Choroid plexus epithelial cell (primary cell): ENCODE measurements at regions not wholly inside any gene's neighbourhood (a gene's known extent, or its start where the extent isn't known, plus 50 kb on each side); places are given as distances from the start of the nearest gene placed in this dataset.
A peak's percentile ranks its signal among the peaks of the same experiment; 100 is the strongest.

Source experiments
- DNase-seq: peaks from one replicate; pipeline ENCODE4 v3.0.0-alpha.2; 2010; ENCODE audit warnings: low read depth
- H3K4me3 ChIP-seq: 2 replicates; pipeline ENCODE4 v1.5.1; 2011; ENCODE audit warnings: low read depth, mild to moderate bottlenecking, control low read depth, low read length, moderate library complexity
- TF ChIP-seq, protein P1 (sequence below): conservative IDR thresholded peaks from 2 replicates; pipeline ENCODE4 v1.5.1; 2011; ENCODE audit warnings: low read depth, mild to moderate bottlenecking, control low read depth, inconsistent platforms, low read length, moderate library complexity

DNA sequence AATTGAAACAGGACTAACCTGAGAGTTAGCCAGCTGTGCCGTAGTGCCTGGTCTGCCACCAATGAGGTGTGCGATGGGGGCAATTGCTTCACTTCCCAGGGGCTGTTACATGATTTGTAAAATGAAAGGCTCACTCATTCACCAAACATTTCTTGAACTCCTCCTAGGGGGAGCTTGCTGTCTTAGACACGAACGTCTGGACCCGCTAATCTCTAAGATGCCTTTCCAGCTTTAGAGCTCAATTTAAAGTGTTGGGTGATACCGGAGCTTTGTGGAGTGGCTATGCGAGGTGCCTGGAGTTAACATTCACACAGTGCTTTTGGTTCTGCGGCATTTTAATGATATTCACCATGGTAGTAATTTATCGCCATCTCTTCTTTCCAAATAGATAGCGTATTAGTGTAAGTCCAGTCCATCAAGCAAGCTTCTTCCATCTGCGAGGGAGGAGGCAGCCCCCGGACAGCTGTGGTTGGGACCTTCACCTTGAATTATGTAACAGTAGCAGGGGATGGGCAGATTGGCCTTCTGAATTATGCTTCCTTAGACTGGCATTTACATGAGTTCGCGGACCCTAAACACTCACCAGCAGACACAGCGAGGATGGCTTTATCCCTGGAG lies 179.9 kb downstream of the ADSS2 start:
- H3K4me3 ChIP-seq, result no peak overlapping the region
- DNase-seq, result no peak
- TF ChIP-seq, protein P1, sequence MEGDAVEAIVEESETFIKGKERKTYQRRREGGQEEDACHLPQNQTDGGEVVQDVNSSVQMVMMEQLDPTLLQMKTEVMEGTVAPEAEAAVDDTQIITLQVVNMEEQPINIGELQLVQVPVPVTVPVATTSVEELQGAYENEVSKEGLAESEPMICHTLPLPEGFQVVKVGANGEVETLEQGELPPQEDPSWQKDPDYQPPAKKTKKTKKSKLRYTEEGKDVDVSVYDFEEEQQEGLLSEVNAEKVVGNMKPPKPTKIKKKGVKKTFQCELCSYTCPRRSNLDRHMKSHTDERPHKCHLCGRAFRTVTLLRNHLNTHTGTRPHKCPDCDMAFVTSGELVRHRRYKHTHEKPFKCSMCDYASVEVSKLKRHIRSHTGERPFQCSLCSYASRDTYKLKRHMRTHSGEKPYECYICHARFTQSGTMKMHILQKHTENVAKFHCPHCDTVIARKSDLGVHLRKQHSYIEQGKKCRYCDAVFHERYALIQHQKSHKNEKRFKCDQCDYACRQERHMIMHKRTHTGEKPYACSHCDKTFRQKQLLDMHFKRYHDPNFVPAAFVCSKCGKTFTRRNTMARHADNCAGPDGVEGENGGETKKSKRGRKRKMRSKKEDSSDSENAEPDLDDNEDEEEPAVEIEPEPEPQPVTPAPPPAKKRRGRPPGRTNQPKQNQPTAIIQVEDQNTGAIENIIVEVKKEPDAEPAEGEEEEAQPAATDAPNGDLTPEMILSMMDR, result no peak

DNA sequence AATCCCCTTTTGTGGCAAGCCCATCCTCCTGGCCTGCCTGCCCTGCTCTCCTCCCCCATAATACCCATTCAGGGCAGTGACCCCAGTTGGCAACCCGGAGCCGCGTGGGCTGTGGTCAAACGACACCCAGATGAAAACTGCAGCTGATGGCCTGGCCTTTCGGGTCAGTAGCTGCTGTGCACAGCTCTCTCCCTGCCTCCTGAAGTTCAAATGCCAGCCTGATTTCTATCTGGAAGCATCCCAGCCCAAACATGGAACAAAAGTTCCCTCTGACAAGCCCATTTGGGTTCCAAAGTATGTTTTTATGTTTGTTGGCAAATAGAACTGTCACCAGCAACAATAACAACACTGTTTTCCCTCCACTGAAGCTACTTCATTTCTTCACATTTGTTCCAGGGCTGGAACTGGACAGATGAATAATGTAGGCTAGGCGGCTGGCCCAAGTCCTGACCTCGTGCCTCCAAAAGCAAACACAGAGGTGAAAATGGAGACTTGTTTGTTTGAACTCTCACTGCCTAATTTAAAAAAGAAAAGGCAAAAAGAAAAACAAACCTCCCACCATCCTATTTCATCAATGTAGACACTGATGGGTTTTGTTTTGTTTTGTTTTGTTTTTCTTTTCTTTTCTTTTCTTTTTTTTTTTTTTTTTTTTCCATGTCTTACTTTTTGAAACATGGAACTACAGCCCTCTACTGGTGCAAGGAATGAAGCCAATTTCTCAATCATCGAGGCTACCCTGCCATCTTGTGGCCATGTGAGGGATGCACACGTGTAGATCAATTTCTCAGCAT lies 179.0 kb downstream of the ADSS2 start:
- TF ChIP-seq, protein P1, result peak; percentile 98
- peak; percentile 97 for DNase-seq
- no peak overlapping the region for H3K4me3 ChIP-seq

DNA sequence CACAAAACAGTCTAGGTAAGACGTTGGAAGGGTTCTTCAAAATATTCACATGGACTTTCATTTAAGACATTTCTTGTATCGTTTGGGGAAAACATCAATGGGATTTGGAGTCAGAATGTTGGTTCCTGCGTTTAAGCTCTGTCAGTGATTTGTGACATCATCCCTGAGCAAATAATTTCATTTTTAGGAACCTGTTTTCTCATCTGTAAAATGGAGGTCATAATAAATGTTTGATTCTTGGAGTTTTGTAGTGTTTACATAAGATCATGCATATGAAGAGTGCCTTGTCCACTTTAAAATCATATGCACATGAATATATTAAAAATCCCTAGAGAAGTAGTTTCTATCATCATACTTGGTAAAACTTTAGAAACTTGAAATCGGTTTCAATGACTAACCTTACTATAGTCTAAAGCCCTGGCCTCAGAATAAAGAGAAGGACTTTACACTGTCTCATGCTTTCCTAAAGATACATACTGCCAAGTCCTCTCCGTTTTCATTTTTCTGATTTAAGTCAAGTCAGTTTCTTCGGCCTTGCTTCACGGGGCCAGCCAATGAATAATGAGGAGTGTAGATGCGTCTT lies 178.4 kb downstream of the ADSS2 start:
- TF ChIP-seq, protein P1, result no peak
- no peak for DNase-seq
- H3K4me3 ChIP-seq, result peak overlapping the region; percentile 41

DNA sequence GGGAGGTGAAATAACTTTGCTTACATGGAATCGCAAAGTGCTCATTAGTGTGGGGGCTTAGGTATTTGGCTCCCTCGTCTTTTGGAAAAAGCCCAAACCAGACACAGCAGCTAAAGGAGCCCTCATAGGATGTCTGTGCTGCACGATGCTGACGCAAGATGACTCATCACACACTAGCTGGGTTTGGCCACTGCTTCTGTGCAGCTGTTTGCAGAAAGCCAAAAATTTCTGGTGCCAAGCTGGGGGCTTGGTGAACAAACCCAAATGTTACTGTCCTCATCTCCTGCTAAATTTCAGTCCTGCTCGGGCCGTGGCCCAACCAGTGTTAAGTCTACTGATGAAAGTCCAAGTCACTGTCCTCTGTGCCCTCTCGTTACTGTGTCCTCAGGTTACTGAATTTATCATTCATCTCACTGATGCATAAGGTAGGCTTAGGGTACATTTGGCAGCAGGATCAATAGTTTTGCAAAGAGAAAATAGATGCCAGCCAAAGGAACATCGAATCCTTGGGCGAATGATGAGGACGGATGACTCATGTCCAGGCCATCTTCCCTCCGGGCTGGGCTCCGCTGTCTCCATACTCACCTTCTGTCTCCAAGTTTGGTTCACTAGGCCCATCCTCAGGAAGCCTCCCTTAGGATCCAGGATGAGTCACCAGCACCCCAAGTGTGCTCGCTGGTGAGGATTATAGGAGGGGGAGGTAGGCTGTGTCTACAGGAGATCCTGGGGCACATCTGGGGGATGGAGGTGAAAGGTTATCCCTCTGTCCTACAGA lies 177.7 kb downstream of the ADSS2 start:
- DNase-seq, result peak; percentile 98
- peak overlapping the region; percentile 41 for H3K4me3 ChIP-seq

DNA sequence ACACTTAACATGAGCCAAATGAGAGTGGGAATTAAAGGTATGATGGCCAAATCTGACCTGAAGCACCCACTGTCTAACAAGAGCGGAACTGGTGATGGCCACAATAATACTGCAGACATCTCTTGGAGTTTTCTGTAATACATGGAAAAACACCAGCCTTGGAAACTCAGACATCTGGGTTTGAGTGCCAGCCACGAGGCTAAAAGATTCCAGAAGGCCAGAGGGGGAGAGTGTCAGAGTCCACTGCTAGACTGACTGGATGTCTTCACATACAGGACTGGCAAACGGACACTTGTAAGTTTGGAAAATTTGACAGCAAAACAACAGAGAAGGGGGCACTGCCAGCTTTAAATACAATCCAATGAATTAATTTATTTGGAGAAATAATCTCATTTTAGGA lies 175.1 kb downstream of the ADSS2 start:
- no peak overlapping the region for H3K4me3 ChIP-seq
- no peak for DNase-seq
- TF ChIP-seq, protein P1, result no peak

More for the DNA sequence above, 177.7 kb downstream of the ADSS2 start:
- TF ChIP-seq, protein P1, result no peak

DNA sequence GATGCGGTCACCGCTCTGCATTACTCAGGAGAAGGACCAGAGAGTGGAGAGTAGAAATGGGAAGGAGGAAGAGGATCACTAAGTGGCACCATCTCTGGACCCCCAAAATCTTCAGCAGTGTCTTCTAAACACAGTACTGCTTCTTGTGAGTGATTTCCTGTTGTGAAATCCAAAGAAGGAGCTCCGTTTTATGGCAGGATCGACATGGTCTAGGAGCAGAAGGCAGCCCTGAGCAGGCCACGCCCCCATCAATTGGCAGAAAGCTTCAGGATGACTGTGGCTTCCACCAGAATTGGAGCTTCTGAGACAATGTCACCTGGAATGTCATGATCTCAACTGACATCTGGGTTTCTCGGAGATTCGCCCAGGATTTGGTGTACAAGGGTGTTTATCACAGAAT lies 171.5 kb downstream of the ADSS2 start:
- TF ChIP-seq, protein P1, result no peak
- peak; percentile 33 for DNase-seq
- H3K4me3 ChIP-seq, result no peak overlapping the region
